ENCODE measurements at regions not wholly inside any gene's neighbourhood (a gene's known extent, or its start where the extent isn't known, plus 50 kb on each side); places are given as distances from the start of the nearest gene placed in this dataset.
"Not testable (repeated sequence)": the region's sequence is repeated elsewhere in the genome, so short reads cannot be mapped to it uniquely, and the experiment has no call there.

- no peak for DNase-seq
Observed at GRCh38 chr14:101251812-101252442, 309.4 kb upstream of the DIO3 start.

- DNase-seq: no peak
Observed at GRCh38 chr14:101252443-101253214, 308.7 kb upstream of the DIO3 start.

- no peak for DNase-seq
Observed at GRCh38 chr14:101253948-101254347, 307.3 kb upstream of the DIO3 start.

GRCh38 chr14:101254805-101255764 is 306.2 kb upstream of the DIO3 start:
- DNase-seq: no peak

GRCh38 chr14:101255765-101256125 is 305.6 kb upstream of the DIO3 start:
- no peak for DNase-seq

- no peak for DNase-seq
Observed at GRCh38 chr14:101256266-101256665, 305.0 kb upstream of the DIO3 start.

- DNase-seq: no peak
Observed at GRCh38 chr14:101257551-101257950, 303.7 kb upstream of the DIO3 start.

GRCh38 chr14:101259748-101260147 is 301.5 kb upstream of the DIO3 start:
- no peak for DNase-seq

GRCh38 chr14:101266441-101266840 is 294.9 kb upstream of the DIO3 start:
- DNase-seq: not testable (repeated sequence)

GRCh38 chr14:101273091-101273490 is 288.2 kb upstream of the DIO3 start:
- DNase-seq: no peak

- no peak for DNase-seq
Observed at GRCh38 chr14:101276309-101277091, 284.8 kb upstream of the DIO3 start.

- no peak for DNase-seq
Observed at GRCh38 chr14:101282418-101282817, 278.9 kb upstream of the DIO3 start.

GRCh38 chr14:101284711-101285110 is 276.6 kb upstream of the DIO3 start:
- DNase-seq: no peak

GRCh38 chr14:101286271-101287018 is 274.9 kb upstream of the DIO3 start:
- DNase-seq: no peak

- DNase-seq: no peak
Observed at GRCh38 chr14:101288436-101289229, 272.7 kb upstream of the DIO3 start.

- no peak for DNase-seq
Observed at GRCh38 chr14:101289230-101289690, 272.0 kb upstream of the DIO3 start.

GRCh38 chr14:101289911-101290310 is 271.4 kb upstream of the DIO3 start:
- no peak for DNase-seq

GRCh38 chr14:101290611-101291010 is 270.7 kb upstream of the DIO3 start:
- no peak for DNase-seq

- DNase-seq: no peak
Observed at GRCh38 chr14:101291390-101291789, 269.9 kb upstream of the DIO3 start.

GRCh38 chr14:101292448-101292847 is 268.8 kb upstream of the DIO3 start:
- DNase-seq: no peak

- no peak for DNase-seq
Observed at GRCh38 chr14:101293605-101294004, 267.7 kb upstream of the DIO3 start.
